HCT116 (cell line): ENCODE measurements at regions not wholly inside any gene's neighbourhood (a gene's known extent, or its start where the extent isn't known, plus 50 kb on each side); places are given as distances from the start of the nearest gene placed in this dataset.

Source experiments
- ATAC-seq: fragments of 200-7000 bp; cut with Tn5 transposase; 2 replicates; pipeline ENCODE4 v1.9.1; 2020; ENCODE audit warnings: mild to moderate bottlenecking, moderate library complexity
- BruUV-seq: library from RNA; stranded (reverse); fragments of 400-500 nt; replicated peaks from 2 replicates; lab custom pipeline; 2021; lab: Mats Ljungman, UMichigan
- CTCF ChIA-PET: fragments of 300-600 bp; sonication (Branson Sonifier 250); formaldehyde crosslinking; loops from one replicate; lab custom pipeline; 2021; ENCODE audit warnings: antibody characterized with exemption; lab: Charles Lee
- POLR2A ChIA-PET: fragments of 300-600, 350-600 bp; sonication (Branson Sonifier 250); formaldehyde crosslinking; loops from one replicate; lab custom pipeline; 2021; ENCODE audit warnings: antibody characterized with exemption; lab: Charles Lee
- RAD21 ChIA-PET, 2 experiments: fragments of 300-600 bp; sonication (Branson Sonifier 250); formaldehyde crosslinking; loops; one replicate each; lab custom pipeline; 2023; ENCODE audit warnings: low total read pairs in 2 of 2; ENCODE audit not compliant: uncharacterized antibody in 2 of 2, unreplicated experiment in 2 of 2, low non-redundant PET in 1 of 2; lab: Charles Lee
- DNase-seq: peaks from one replicate; pipeline ENCODE4 v3.0.0-alpha.2; 2010; ENCODE audit warnings: low read depth, low spot score
- H2AFZ ChIP-seq: fragments of 200-600 bp; shearing (Covaris generic), sonication (generic); 2 replicates; pipeline ENCODE4 v1.6.1; 2017; ENCODE audit warnings: low read depth, mixed run types, mixed read lengths, antibody characterized with exemption, low read length; ENCODE audit not compliant: poor library complexity, severe bottlenecking
- H3K27ac ChIP-seq: 2 replicates; pipeline ENCODE4 v1.5.1; 2012; ENCODE audit warnings: low read depth, low read length
- H3K27me3 ChIP-seq: fragments of 200-600 bp; sonication (generic); 2 replicates; pipeline ENCODE4 v1.6.1; 2016; ENCODE audit warnings: mixed run types, low read length, mixed read lengths; ENCODE audit not compliant: insufficient read depth
- H3K36me3 ChIP-seq, 2 experiments: fragments of 200-500 bp in 1 of 2; fragments of 200-600 bp in 1 of 2; sonication (Bioruptor generic) in 1 of 2; sonication (generic) in 1 of 2; 2 replicates each; pipeline versions ENCODE4 v1.5.1 to v1.6.1; 2014 to 2016; ENCODE audit warnings: low read length in 2 of 2, inconsistent platforms in 1 of 2, mixed read lengths in 1 of 2, mixed run types in 1 of 2; ENCODE audit not compliant: insufficient read depth in 2 of 2, control insufficient read depth in 1 of 2
- H3K4me1 ChIP-seq, 2 experiments: fragments of 200-600 bp in 1 of 2; sonication (generic) in 1 of 2; 2 replicates each; pipeline versions ENCODE4 v1.5.1 to v1.6.1; 2012 to 2017; ENCODE audit warnings: low read length in 2 of 2, inconsistent platforms in 1 of 2, mild to moderate bottlenecking in 1 of 2, mixed read lengths in 1 of 2, mixed run types in 1 of 2, moderate library complexity in 1 of 2; ENCODE audit not compliant: insufficient read depth in 2 of 2, control insufficient read depth in 1 of 2
- H3K4me2 ChIP-seq: fragments of 200-600 bp; sonication (generic); 2 replicates; pipeline ENCODE4 v1.6.1; 2017; ENCODE audit warnings: mixed run types, low read length, mixed read lengths
- H3K4me3 ChIP-seq, 2 experiments: fragments of 200-600 bp in 1 of 2; sonication (generic) in 1 of 2; replicated peaks in 1 of 2; 2 replicates each; pipeline ENCODE4 v1.5.1; 2011 to 2016; ENCODE audit warnings: low read length in 2 of 2, control low read depth in 1 of 2, low read depth in 1 of 2, mild to moderate bottlenecking in 1 of 2, mixed read lengths in 1 of 2, mixed run types in 1 of 2
- H3K79me2 ChIP-seq: fragments of 200-600 bp; sonication (generic); 2 replicates; pipeline ENCODE4 v1.6.1; 2017; ENCODE audit warnings: mild to moderate bottlenecking, mixed run types, low read length, moderate library complexity, mixed read lengths; ENCODE audit not compliant: insufficient read depth
- H3K9ac ChIP-seq: fragments of 200-600 bp; sonication (generic); 2 replicates; pipeline ENCODE4 v1.6.1; 2016; ENCODE audit warnings: low read length, mixed read lengths
- H3K9me2 ChIP-seq: fragments of 200-600 bp; sonication (generic), shearing (Covaris generic); 2 replicates; pipeline ENCODE4 v1.6.1; 2017; ENCODE audit warnings: mixed run types, mild to moderate bottlenecking, moderate library complexity; ENCODE audit not compliant: insufficient read depth
- H3K9me3 ChIP-seq, 2 experiments: fragments of 200-500 bp in 1 of 2; fragments of 200-600 bp in 1 of 2; sonication (Bioruptor generic) in 1 of 2; sonication (generic) in 1 of 2; 2 replicates each; pipeline ENCODE4 v1.6.1; 2014 to 2017; ENCODE audit warnings: low read length in 2 of 2, mixed read lengths in 2 of 2, inconsistent platforms in 1 of 2, low read depth in 1 of 2, mild to moderate bottlenecking in 1 of 2, mixed run types in 1 of 2, moderate library complexity in 1 of 2; ENCODE audit not compliant: control insufficient read depth in 1 of 2, insufficient read depth in 1 of 2
- H4K20me1 ChIP-seq: fragments of 200-600 bp; sonication (generic), shearing (Covaris generic); 2 replicates; pipeline ENCODE4 v1.6.1; 2017; ENCODE audit warnings: mixed run types, mild to moderate bottlenecking, moderate library complexity; ENCODE audit not compliant: insufficient read depth
- CBX3 ChIP-seq: IDR thresholded peaks from 2 replicates; pipeline ENCODE4 v1.6.1; 2012; ENCODE audit warnings: low read depth
- CTCF ChIP-seq, 3 experiments: fragments of 200-600 bp in 1 of 3; sonication (generic) in 1 of 3; IDR thresholded peaks in 2 of 3; conservative IDR thresholded peaks in 1 of 3; 2 replicates each; pipeline ENCODE4 v1.5.1; 2012 to 2017; ENCODE audit warnings: low read depth in 2 of 3, low read length in 2 of 3, antibody characterized with exemption in 1 of 3, borderline replicate concordance in 1 of 3, control low read depth in 1 of 3, mild to moderate bottlenecking in 1 of 3, mixed read lengths in 1 of 3, mixed run types in 1 of 3, moderate library complexity in 1 of 3; ENCODE audit not compliant: insufficient read depth in 1 of 3
- EZH2phosphoT487 ChIP-seq: fragments of 200-600 bp; IDR thresholded peaks from 2 replicates; pipeline ENCODE4 v1.6.1; 2018; ENCODE audit warnings: antibody characterized with exemption, borderline replicate concordance
- JUND ChIP-seq: IDR thresholded peaks from 2 replicates; pipeline ENCODE4 v1.6.1; 2012
- MAX ChIP-seq: IDR thresholded peaks from 2 replicates; pipeline ENCODE4 v1.6.1; 2012
- POLR2A ChIP-seq: IDR thresholded peaks from 2 replicates; pipeline ENCODE4 v1.7.0; 2011; ENCODE audit warnings: borderline replicate concordance; ENCODE audit not compliant: insufficient read depth, insufficient read length; ENCODE audit errors: extremely low read depth
- POLR2AphosphoS5 ChIP-seq: IDR thresholded peaks from 2 replicates; pipeline ENCODE4 v1.6.1; 2011; ENCODE audit warnings: mild to moderate bottlenecking, low read depth, low read length, moderate library complexity
- REST ChIP-seq: IDR thresholded peaks from 2 replicates; pipeline ENCODE4 v1.6.1; 2012; ENCODE audit warnings: low read depth
- intact Hi-C: fragments of 100-400 bp; cut with micrococcal nuclease; formaldehyde crosslinking; loops from 2 replicates; pipeline ENCODE4 v1.10.0; 2022

- Histone ChIP-seq H3K4me2 (no peak overlapping the region), H4K20me1 (no peaks in the 10 kb centered on the region), H2AFZ (no peak overlapping the region), H3K4me1 (no peaks in the 10 kb centered on the region), H3K27me3 (no peaks in the 10 kb centered on the region), H3K9me3 (peaks cover 0 to 5% of the 10 kb centered on the region in 2 experiments; a peak in 1 of 4 replicates), H3K36me3 (no peaks in the 10 kb centered on the region), H3K9me2 (no peaks in the 10 kb centered on the region), H3K4me3 (no peak overlapping the region), H3K9ac (no peak overlapping the region)
- CTCF ChIA-PET, result no interaction called here
- no TSS peak for BruUV-seq
- POLR2A ChIA-PET, result no interaction called here
- no peak for TF ChIP-seq MAX
- no peak for TF ChIP-seq JUND
- TF ChIP-seq POLR2A, result no peak
- no peak for TF ChIP-seq POLR2AphosphoS5
- TF ChIP-seq CTCF (IDR thresholded peaks at IDR 0.05 in 2 of 3, conservative IDR thresholded peaks at IDR 0.05 in 1 of 3; ENCODE audit: borderline replicate concordance in 1 of 3, insufficient read depth in 1 of 3, low read depth in 2 of 3, low read length in 2 of 3), result no peak
- TF ChIP-seq CBX3, result no peak
- no peak for TF ChIP-seq REST
- no peak for TF ChIP-seq EZH2phosphoT487
- TF ChIP-seq, all 23 proteins: peak for 0
- no peak for DNase-seq
- ATAC-seq, result no peak
- intact Hi-C loops, result no loop called here
- no peak overlapping the region for H3K27ac ChIP-seq
- RAD21 ChIA-PET, result no interaction called here
- no peaks in the 10 kb centered on the region for H3K79me2 ChIP-seq
Measured at GRCh38 chr10:20473023-20473760, 423.9 kb downstream of the NEBL start.
